ENCODE measurements at regions not wholly inside any gene's neighbourhood (a gene's known extent, or its start where the extent isn't known, plus 50 kb on each side); places are given as distances from the start of the nearest gene placed in this dataset.

GRCh38 chr6:165769884-165770283, 106.8 kb upstream of the PDE10A start:
- no peak for TF ChIP-seq CTCF (IDR thresholded peaks at IDR 0.05; ENCODE audit: insufficient read depth, low read length, poor library complexity, severe bottlenecking)
- no peak for TF ChIP-seq EZH2phosphoT487 (conservative IDR thresholded peaks at IDR 0.05; ENCODE audit: low read length)

Data from SU-DHL-6 (cell line).